HepG2 (cell line): ENCODE measurements at regions not wholly inside any gene's neighbourhood (a gene's known extent, or its start where the extent isn't known, plus 50 kb on each side); places are given as distances from the start of the nearest gene placed in this dataset.
"Not testable (repeated sequence)": the region's sequence is repeated elsewhere in the genome, so short reads cannot be mapped to it uniquely, and the experiment has no call there.

Experiments
- ATAC-seq: fragments of 200-7000 bp; cut with Tn5 transposase; 3 replicates; pipeline ENCODE4 v1.9.1; 2020; ENCODE audit warnings: mild to moderate bottlenecking, moderate library complexity
- BruUV-seq: library from RNA; stranded (reverse); fragments of 400-500 nt; replicated peaks from 2 replicates; lab custom pipeline; 2021; lab: Mats Ljungman, UMichigan
- CTCF ChIA-PET: fragments of 300-600 bp; formaldehyde crosslinking; extraction: SDS; loops from one replicate; lab custom pipeline; 2021; ENCODE audit warnings: low total read pairs, inconsistent platforms, low intra/inter-chr PET ratio; lab: Yijun Ruan, JAX
- POLR2A ChIA-PET: fragments of 350-600 bp; sonication (Branson Sonifier 250); formaldehyde crosslinking; loops from one replicate; lab custom pipeline; 2020; ENCODE audit warnings: antibody characterized with exemption, inconsistent platforms; lab: Yijun Ruan, JAX
- DNase-seq: peaks from one replicate; pipeline ENCODE4 v3.0.0-alpha.2; 2015; ENCODE audit warnings: low spot score
- FAIRE-seq: peaks from 3 replicates; lab custom pipeline; 2011; peaks lifted over from hg19 to GRCh38; lab: Jason Lieb, UNC
- H2AFZ ChIP-seq: one replicate; pipeline ENCODE4 v1.6.1; 2011; ENCODE audit warnings: low read length, inconsistent platforms
- H3K27ac ChIP-seq: fragments of 300-600 bp; 3 replicates; pipeline ENCODE4 v1.8.0; 2011; ENCODE audit warnings: mixed run types, mild to moderate bottlenecking, mixed read lengths, low read length, inconsistent platforms; ENCODE audit not compliant: insufficient read depth; ENCODE audit errors: extremely low read length
- H3K27me3 ChIP-seq, 2 experiments: fragments of 200-600 bp in 1 of 2; 2 replicates in 1 of 2; 3 replicates in 1 of 2; pipeline versions ENCODE4 v1.6.0 to v1.8.0; 2011; ENCODE audit warnings: low read length in 2 of 2, mild to moderate bottlenecking in 2 of 2, moderate library complexity in 2 of 2, inconsistent platforms in 1 of 2; ENCODE audit not compliant: insufficient read depth in 2 of 2, control insufficient read depth in 1 of 2
- H3K36me3 ChIP-seq, 2 experiments: fragments of 200-600 bp in 1 of 2; replicated peaks in 1 of 2; 2 replicates in 1 of 2; 3 replicates in 1 of 2; pipeline versions ENCODE4 v1.5.1 to v1.8.0; 2011; ENCODE audit warnings: low read length in 2 of 2, inconsistent platforms in 1 of 2; ENCODE audit not compliant: insufficient read depth in 2 of 2, control insufficient read depth in 1 of 2
- H3K4me1 ChIP-seq: 2 replicates; pipeline ENCODE4 v1.5.1; 2012; ENCODE audit warnings: low read length, inconsistent platforms; ENCODE audit not compliant: insufficient read depth
- H3K4me2 ChIP-seq: 2 replicates; pipeline ENCODE4 v1.6.0; 2011; ENCODE audit warnings: low read depth, low read length, inconsistent platforms
- H3K4me3 ChIP-seq, 3 experiments: fragments of 200-600 bp in 1 of 3; sonication (generic), shearing (Covaris generic) in 1 of 3; replicated peaks in 1 of 3; 2 replicates each; pipeline ENCODE4 v1.5.1; 2011 to 2016; ENCODE audit warnings: low read length in 3 of 3, inconsistent platforms in 2 of 3, low read depth in 2 of 3, mild to moderate bottlenecking in 2 of 3, control low read depth in 1 of 3, mixed read lengths in 1 of 3; ENCODE audit not compliant: insufficient read depth in 1 of 3
- H3K79me2 ChIP-seq: one replicate; pipeline ENCODE4 v1.6.1; 2011; ENCODE audit warnings: low read length, inconsistent platforms; ENCODE audit not compliant: insufficient read depth
- H3K9ac ChIP-seq: 2 replicates; pipeline ENCODE4 v1.6.0; 2011; ENCODE audit warnings: mild to moderate bottlenecking, low read depth, low read length, inconsistent platforms; ENCODE audit not compliant: insufficient read depth
- H3K9me3 ChIP-seq: 2 replicates; pipeline ENCODE4 v1.5.1; 2012; ENCODE audit warnings: mild to moderate bottlenecking, low read length
- H4K20me1 ChIP-seq: 2 replicates; pipeline ENCODE4 v1.6.0; 2011; ENCODE audit warnings: inconsistent platforms, mild to moderate bottlenecking, low read length, moderate library complexity; ENCODE audit not compliant: insufficient read depth
- MAFF ChIP-seq: IDR thresholded peaks from 2 replicates; pipeline ENCODE4 v1.6.1; 2011; ENCODE audit warnings: low read depth, low read length, improper control_type of control experiment
- PRMT3 ChIP-seq: sonication (generic); formaldehyde crosslinking; IDR thresholded peaks from 2 replicates; pipeline ENCODE4 v1.8.1; 2022; ENCODE audit warnings: low read depth, mild to moderate bottlenecking, moderate library complexity, missing genetic modification reagents, borderline replicate concordance
- WGBS: methylation state at CpG from one replicate; pipeline ENCODE4 v1.1.6; 2017; ENCODE audit warnings: low lambda C conversion rate; 5-methylcytosine and 5-hydroxymethylcytosine counted together
- in situ Hi-C: cut with HindIII; loops from 2 replicates; pipeline ENCODE4 v1.10.0; 2017; ENCODE audit warnings: low pct_unique_long_range_greater_than_20kb; ENCODE audit not compliant: extremely low pct_ligation_motif_present
- intact Hi-C: fragments of 100-400 bp; cut with micrococcal nuclease; formaldehyde crosslinking; loops from one replicate; pipeline ENCODE4 v1.10.0; 2022; ENCODE audit not compliant: unreplicated experiment

- Histone ChIP-seq H3K4me1 (no peaks in the 10 kb centered on the region), H3K9me3 (0 out of 2 replicates have a peak, but pooled peaks cover under 1% of the 10 kb centered on the region), H3K79me2 (no peaks in the 10 kb centered on the region), H2AFZ (no peak overlapping the region), H3K27ac (no peak overlapping the region), H3K4me3 (no peak overlapping the region), H3K4me2 (no peak overlapping the region), H4K20me1 (no peaks in the 10 kb centered on the region), H3K27me3 (no peaks in the 10 kb centered on the region), H3K36me3 (no peaks in the 10 kb centered on the region), H3K9ac (no peak overlapping the region)
- TF ChIP-seq PRMT3 (CRISPR knock-in tag) = no peak
- 0 out of 2 replicates have a peak, but pooled peaks have one; percentile 11 for TF ChIP-seq MAFF
- intact Hi-C loops (no loop called here), in situ Hi-C loops (no loop called here)
- DNase-seq (no peak), FAIRE-seq (no peak), ATAC-seq (no peak)
- no TSS peak for BruUV-seq
- 4% methylated on average over 5 of the region's 5 CpGs for WGBS
- ChIA-PET POLR2A (no interaction called here), CTCF (no interaction called here)
Observed at GRCh38 chr5:28296254-28297013, 1258.0 kb upstream of the CDH9 start.

GRCh38 chr5:28287021-28287420, 1248.6 kb upstream of the CDH9 start:
- not testable (repeated sequence) for H3K9me3 ChIP-seq

More at GRCh38 chr5:28287021-28287420, 1248.6 kb upstream of the CDH9 start:
- H3K79me2 ChIP-seq, FAIRE-seq, H3K27ac ChIP-seq, intact Hi-C loops, POLR2A ChIA-PET, H3K36me3 ChIP-seq, DNase-seq, H4K20me1 ChIP-seq, CTCF ChIA-PET, BruUV-seq, H3K9ac ChIP-seq, H3K4me3 ChIP-seq, ATAC-seq, in situ Hi-C loops, H3K4me2 ChIP-seq, H3K27me3 ChIP-seq, H3K4me1 ChIP-seq, H2AFZ ChIP-seq: not testable (repeated sequence)
- 41% methylated on average over 10 of the region's 10 CpGs for WGBS
